GM12878 (cell line): ENCODE measurements at regions not wholly inside any gene's neighbourhood (a gene's known extent, or its start where the extent isn't known, plus 50 kb on each side); places are given as distances from the start of the nearest gene placed in this dataset.

Experiments used
- ATAC-seq: fragments of 200-7000 bp; cut with Tn5 transposase; 3 replicates; pipeline ENCODE4 v1.9.1; 2020; ENCODE audit warnings: mild to moderate bottlenecking, moderate library complexity
- BruUV-seq: library from RNA; stranded (reverse); fragments of 400-500 nt; replicated peaks from 2 replicates; lab custom pipeline; 2021; lab: Mats Ljungman, UMichigan
- CTCF ChIA-PET: fragments of 300-600 bp; sonication (Branson Sonifier 250); formaldehyde crosslinking; extraction: SDS; loops from one replicate; lab custom pipeline; 2021; ENCODE audit warnings: inconsistent platforms; lab: Yijun Ruan, JAX
- POLR2A ChIA-PET: fragments of 350-600 bp; formaldehyde crosslinking; extraction: SDS; loops from one replicate; lab custom pipeline; 2021; ENCODE audit warnings: inconsistent platforms; lab: Charles Lee
- RAD21 ChIA-PET: fragments of 300-600 bp; sonication (Branson Sonifier 250); formaldehyde crosslinking; loops from one replicate; lab custom pipeline; 2023; ENCODE audit warnings: antibody characterized with exemption; ENCODE audit not compliant: unreplicated experiment; lab: Charles Lee
- SMC1A ChIA-PET: fragments of 300-600 bp; sonication (Branson Sonifier 250); formaldehyde crosslinking; loops from one replicate; lab custom pipeline; 2023; ENCODE audit not compliant: unreplicated experiment, uncharacterized antibody; lab: Charles Lee
- DNase-seq: peaks from one replicate; pipeline ENCODE4 v3.0.0-alpha.2; 2011; ENCODE audit warnings: low read depth, low spot score
- FAIRE-seq: peaks from 3 replicates; lab custom pipeline; 2011; peaks lifted over from hg19 to GRCh38; lab: Jason Lieb, UNC
- H2AFZ ChIP-seq: 2 replicates; pipeline ENCODE4 v1.6.0; 2011; ENCODE audit warnings: low read depth, low read length, control low read depth; ENCODE audit not compliant: control insufficient read depth
- H3K27ac ChIP-seq: 2 replicates; pipeline ENCODE4 v1.5.1; 2011; ENCODE audit warnings: control low read depth; ENCODE audit not compliant: control insufficient read depth, insufficient read depth
- H3K27me3 ChIP-seq, 2 experiments: replicated peaks in 1 of 2; 2 replicates each; pipeline versions ENCODE4 v1.6.0 to v1.6.1; 2011; ENCODE audit warnings: low read length in 1 of 2; ENCODE audit not compliant: control insufficient read depth in 2 of 2, insufficient read depth in 2 of 2
- H3K36me3 ChIP-seq, 2 experiments: 2 replicates each; pipeline ENCODE4 v1.5.1; 2011; ENCODE audit warnings: low read length in 1 of 2; ENCODE audit not compliant: control insufficient read depth in 2 of 2, insufficient read depth in 2 of 2
- H3K4me1 ChIP-seq: 2 replicates; pipeline ENCODE4 v1.6.1; 2011; ENCODE audit warnings: mild to moderate bottlenecking, low read length, moderate library complexity, mixed read lengths; ENCODE audit not compliant: control insufficient read depth, insufficient read depth
- H3K4me2 ChIP-seq: 2 replicates; pipeline ENCODE4 v1.6.0; 2011; ENCODE audit warnings: control low read depth; ENCODE audit not compliant: control insufficient read depth, insufficient read depth
- H3K4me3 ChIP-seq: fragments of 200-600 bp; sonication (generic); 2 replicates; pipeline ENCODE4 v1.5.1; 2016
- H3K79me2 ChIP-seq: 2 replicates; pipeline ENCODE4 v1.6.0; 2011; ENCODE audit warnings: low read length; ENCODE audit not compliant: control insufficient read depth, insufficient read depth
- H3K9ac ChIP-seq: 2 replicates; pipeline ENCODE4 v1.8.0; 2011; ENCODE audit warnings: low read length, control low read depth, mixed read lengths; ENCODE audit not compliant: control insufficient read depth, insufficient read depth
- H3K9me3 ChIP-seq: replicated peaks from 3 replicates; pipeline ENCODE4 v1.5.1; 2011; ENCODE audit warnings: mild to moderate bottlenecking, low read length; ENCODE audit not compliant: control insufficient read depth, insufficient read depth
- H4K20me1 ChIP-seq: 2 replicates; pipeline ENCODE4 v1.6.0; 2011; ENCODE audit not compliant: control insufficient read depth, insufficient read depth
- CTCF ChIP-seq, 3 experiments: IDR thresholded peaks in 2 of 3; conservative IDR thresholded peaks in 1 of 3; 2 replicates each; pipeline ENCODE4 v1.5.1; 2011; ENCODE audit warnings: low read depth in 3 of 3, low read length in 3 of 3, mild to moderate bottlenecking in 3 of 3, control low read depth in 2 of 3, moderate library complexity in 2 of 3, inconsistent platforms in 1 of 3, mixed read lengths in 1 of 3; ENCODE audit not compliant: control insufficient read depth in 2 of 3, insufficient read depth in 1 of 3; ENCODE audit errors: extremely low read depth in 1 of 3
- MTA3 ChIP-seq: IDR thresholded peaks from 2 replicates; pipeline ENCODE4 v1.6.1; 2012; ENCODE audit warnings: low read length, inconsistent platforms, borderline replicate concordance
- RAD21 ChIP-seq: IDR thresholded peaks from 2 replicates; pipeline ENCODE4 v1.6.1; 2011; ENCODE audit warnings: mild to moderate bottlenecking, low read depth, low read length, moderate library complexity; ENCODE audit not compliant: insufficient read depth
- SMC3 ChIP-seq: IDR thresholded peaks from 2 replicates; pipeline ENCODE4 v1.6.1; 2011; ENCODE audit warnings: low read length, improper control_type of control experiment, borderline replicate concordance
- ZBTB33 ChIP-seq: fragments of 450-650 bp; IDR thresholded peaks from 2 replicates; pipeline ENCODE4 v1.6.1; 2017; ENCODE audit warnings: mild to moderate bottlenecking
- WGBS: methylation state at CpG from one replicate; pipeline ENCODE4 v1.1.6; 2016; ENCODE audit warnings: low lambda C conversion rate; ENCODE audit not compliant: insufficient replicate concordance, insufficient coverage; ENCODE audit errors: missing lambda C conversion rate; 5-methylcytosine and 5-hydroxymethylcytosine counted together
- in situ Hi-C: fragments of 300-500 bp; cut with MboI; formaldehyde crosslinking; loops from 9 replicates; pipeline ENCODE4 v1.14.3; 2018; ENCODE audit warnings: mixed read lengths
- intact Hi-C: fragments of 100-400 bp; cut with micrococcal nuclease; formaldehyde crosslinking; loops from one replicate; pipeline ENCODE4 v1.14.2; 2022; ENCODE audit not compliant: unreplicated experiment

- Histone ChIP-seq H3K27me3 (peaks cover 0 to 5% of the 10 kb centered on the region in 2 experiments; a peak in 3 of 4 replicates), H3K27ac (no peak overlapping the region), H3K9ac (no peak overlapping the region), H2AFZ (no peak overlapping the region), H3K4me2 (no peak overlapping the region), H3K36me3 (no peaks in the 10 kb centered on the region), H3K4me3 (no peak overlapping the region), H3K79me2 (no peaks in the 10 kb centered on the region), H3K9me3 (no peaks in the 10 kb centered on the region), H3K4me1 (peaks cover 30% of the 10 kb centered on the region), H4K20me1 (no peaks in the 10 kb centered on the region)
- DNase-seq (no peak), FAIRE-seq (no peak), ATAC-seq (peak; percentile 71)
- CTCF ChIA-PET = interaction anchor here (0.6 to 6.3 kb wide), 10 partner anchors 17 to 694 kb away, joined by 3 to 33 read pairs (median 5); partner anchors contain the start of gene NFIL3
- SMC1A ChIA-PET = interaction anchor here (0.6 to 1.3 kb wide), 5 partner anchors 10 to 393 kb away, joined by 3 to 4 read pairs (median 3); no protein-coding TSS in a partner anchor
- in situ Hi-C loops = no loop called here
- POLR2A ChIA-PET = no interaction called here
- 29% methylated on average over 3 of the region's 3 CpGs for WGBS
- TF ChIP-seq SMC3 = peak; percentile 51; the same call in 1 of the 2 replicates
- no peak for TF ChIP-seq MTA3
- peak; percentile 55; the same call in 1 of the 2 replicates for TF ChIP-seq ZBTB33
- peak; percentile 88 for TF ChIP-seq RAD21
- peak; percentile 50 to 74 (median 63) for TF ChIP-seq CTCF (IDR thresholded peaks at IDR 0.05 in 2 of 3, conservative IDR thresholded peaks at IDR 0.05 in 1 of 3; ENCODE audit: control insufficient read depth in 2 of 3, extremely low read depth in 1 of 3, insufficient read depth in 1 of 3, low read depth in 3 of 3, low read length in 3 of 3)
- no TSS peak for BruUV-seq
- RAD21 ChIA-PET = interaction anchor here (0.7 to 1.9 kb wide), 3 partner anchors 185 to 400 kb away, joined by 3 to 9 read pairs (median 7); no protein-coding TSS in a partner anchor
- intact Hi-C loops = loop anchor here (10.0 kb wide), 1 partner anchor 651 kb away; no protein-coding TSS in a partner anchor
Observed at GRCh38 chr9:91033797-91034196, 232.2 kb downstream of the SYK start.
